Endothelial cell of hepatic sinusoid (primary cell): ENCODE measurements at regions not wholly inside any gene's neighbourhood (a gene's known extent, or its start where the extent isn't known, plus 50 kb on each side); places are given as distances from the start of the nearest gene placed in this dataset.
"Not testable (repeated sequence)": the region's sequence is repeated elsewhere in the genome, so short reads cannot be mapped to it uniquely, and the experiment has no call there.

ENCODE experiments used
- in situ Hi-C: cut with HindIII; loops from 2 replicates; pipeline ENCODE4 v1.10.0; 2017; ENCODE audit warnings: low sequenced_read_pairs

- in situ Hi-C loops = no loop called here
Observed at GRCh38 chr7:106459397-106460072, 174.8 kb upstream of the NAMPT start.

- in situ Hi-C loops = no loop called here
Observed at GRCh38 chr7:106457678-106458077, 172.9 kb upstream of the NAMPT start.

- in situ Hi-C loops = no loop called here
Observed at GRCh38 chr7:106456329-106456728, 171.5 kb upstream of the NAMPT start.

GRCh38 chr7:106452031-106452851 lies 167.5 kb upstream of the NAMPT start:
- in situ Hi-C loops = no loop called here

GRCh38 chr7:106451171-106451570 lies 166.4 kb upstream of the NAMPT start:
- in situ Hi-C loops = no loop called here

GRCh38 chr7:106450716-106451115 lies 165.9 kb upstream of the NAMPT start:
- in situ Hi-C loops = no loop called here

- in situ Hi-C loops = no loop called here
Observed at GRCh38 chr7:106448992-106449859, 164.4 kb upstream of the NAMPT start.

GRCh38 chr7:106448346-106448991 lies 163.7 kb upstream of the NAMPT start:
- in situ Hi-C loops = no loop called here

- in situ Hi-C loops = no loop called here
Observed at GRCh38 chr7:106447318-106447847, 162.6 kb upstream of the NAMPT start.

- in situ Hi-C loops = not testable (repeated sequence)
Observed at GRCh38 chr7:106445366-106445765, 160.6 kb upstream of the NAMPT start.

- in situ Hi-C loops = no loop called here
Observed at GRCh38 chr7:106444068-106444655, 159.4 kb upstream of the NAMPT start.

- in situ Hi-C loops = no loop called here
Observed at GRCh38 chr7:106443156-106443555, 158.4 kb upstream of the NAMPT start.

- in situ Hi-C loops = no loop called here
Observed at GRCh38 chr7:106442476-106442875, 157.7 kb upstream of the NAMPT start.

- in situ Hi-C loops = not testable (repeated sequence)
Observed at GRCh38 chr7:106441343-106441742, 156.6 kb upstream of the NAMPT start.

- in situ Hi-C loops = not testable (repeated sequence)
Observed at GRCh38 chr7:106436933-106437332, 152.2 kb upstream of the NAMPT start.

GRCh38 chr7:106433377-106433776 lies 148.6 kb upstream of the NAMPT start:
- in situ Hi-C loops = no loop called here

- in situ Hi-C loops = no loop called here
Observed at GRCh38 chr7:106430535-106431455, 146.0 kb upstream of the NAMPT start.

- in situ Hi-C loops = no loop called here
Observed at GRCh38 chr7:106430103-106430502, 145.3 kb upstream of the NAMPT start.

- in situ Hi-C loops = no loop called here
Observed at GRCh38 chr7:106426803-106427202, 142.0 kb upstream of the NAMPT start.
